Activated naive CD8-positive, alpha-beta T cell treated with anti-CD3 and anti-CD28 coated beads, Interleukin-2, amount 50 U/mL, for 24 hours (primary cell): ENCODE measurements at regions not wholly inside any gene's neighbourhood (a gene's known extent, or its start where the extent isn't known, plus 50 kb on each side); places are given as distances from the start of the nearest gene placed in this dataset.
"Not testable (repeated sequence)": the region's sequence is repeated elsewhere in the genome, so short reads cannot be mapped to it uniquely, and the experiment has no call there.

Experiments used
- ATAC-seq: fragments of 150-1000 bp; cut with Tn5 transposase; one replicate; pipeline ENCODE4 v1.10.0; 2021
- DNase-seq: peaks from one replicate; pipeline ENCODE4 v3.0.0; 2021
- H3K27ac Mint-ChIP-seq: one replicate; pipeline ENCODE4 v1.8.0; 2021; ENCODE audit warnings: mild to moderate bottlenecking, mixed read lengths
- H3K27me3 Mint-ChIP-seq: one replicate; pipeline ENCODE4 v1.8.0; 2021; ENCODE audit warnings: mixed read lengths
- H3K36me3 Mint-ChIP-seq: one replicate; pipeline ENCODE4 v1.8.0; 2021; ENCODE audit warnings: low read depth, mixed read lengths
- H3K4me1 Mint-ChIP-seq: one replicate; pipeline ENCODE4 v1.8.0; 2021; ENCODE audit warnings: mixed read lengths
- H3K4me3 Mint-ChIP-seq: one replicate; pipeline ENCODE4 v1.8.0; 2021; ENCODE audit warnings: mild to moderate bottlenecking, moderate library complexity, mixed read lengths
- H3K9me3 Mint-ChIP-seq: one replicate; pipeline ENCODE4 v1.8.0; 2021; ENCODE audit warnings: mixed read lengths

DNA sequence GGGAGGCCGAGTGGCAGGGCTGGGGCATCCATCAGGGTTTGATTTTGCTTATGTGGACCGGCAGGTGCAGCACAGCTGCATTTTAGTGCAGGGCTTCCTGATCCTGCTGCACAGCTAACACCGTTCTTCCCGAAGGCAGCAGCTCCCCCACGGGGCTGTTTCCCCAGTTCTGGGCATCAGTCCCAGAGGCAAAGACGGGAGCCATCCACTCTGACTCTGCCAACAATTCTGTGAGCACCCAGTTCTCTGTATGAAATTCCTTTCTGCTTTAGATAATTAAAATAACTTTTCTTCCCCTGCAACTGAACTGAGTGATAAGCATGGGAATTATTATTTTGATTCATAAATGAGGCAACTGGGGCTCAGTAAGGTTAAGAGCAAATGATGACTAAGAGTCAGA, 262.9 kb upstream of the ATP10A start:
- H3K36me3 Mint-ChIP-seq, result no peaks in the 10 kb centered on the region
- ATAC-seq, result no peak
- peaks cover 4% of the 10 kb centered on the region for H3K27me3 Mint-ChIP-seq
- H3K4me1 Mint-ChIP-seq, result no peaks in the 10 kb centered on the region
- DNase-seq, result no peak
- no peak overlapping the region for H3K27ac Mint-ChIP-seq
- H3K9me3 Mint-ChIP-seq, result no peaks in the 10 kb centered on the region
- H3K4me3 Mint-ChIP-seq, result no peak overlapping the region

DNA sequence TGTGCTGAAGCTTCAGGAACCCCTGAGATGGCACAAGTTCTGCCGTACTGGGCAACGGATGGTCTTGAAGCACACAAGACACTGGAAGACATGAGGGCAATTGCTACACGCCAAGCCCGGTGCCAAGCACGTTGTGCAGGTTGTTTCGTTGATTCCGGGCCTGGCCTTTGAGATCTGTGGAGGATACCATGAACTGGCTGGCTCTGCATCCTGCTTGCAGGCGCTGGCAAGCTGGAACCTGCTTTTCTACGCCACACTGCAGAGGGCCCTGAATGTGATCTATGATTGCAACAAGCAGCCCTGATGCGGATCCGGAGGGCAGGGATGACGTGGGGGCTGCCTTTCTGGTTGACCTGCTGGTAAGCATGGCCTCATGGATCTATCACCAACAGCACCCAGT, 262.5 kb upstream of the ATP10A start:
- H3K9me3 Mint-ChIP-seq, result no peaks in the 10 kb centered on the region
- no peak overlapping the region for H3K27ac Mint-ChIP-seq
- no peaks in the 10 kb centered on the region for H3K4me1 Mint-ChIP-seq
- DNase-seq, result no peak
- H3K4me3 Mint-ChIP-seq, result no peak overlapping the region
- ATAC-seq, result no peak
- H3K36me3 Mint-ChIP-seq, result no peaks in the 10 kb centered on the region
- H3K27me3 Mint-ChIP-seq, result peaks cover 4% of the 10 kb centered on the region

DNA sequence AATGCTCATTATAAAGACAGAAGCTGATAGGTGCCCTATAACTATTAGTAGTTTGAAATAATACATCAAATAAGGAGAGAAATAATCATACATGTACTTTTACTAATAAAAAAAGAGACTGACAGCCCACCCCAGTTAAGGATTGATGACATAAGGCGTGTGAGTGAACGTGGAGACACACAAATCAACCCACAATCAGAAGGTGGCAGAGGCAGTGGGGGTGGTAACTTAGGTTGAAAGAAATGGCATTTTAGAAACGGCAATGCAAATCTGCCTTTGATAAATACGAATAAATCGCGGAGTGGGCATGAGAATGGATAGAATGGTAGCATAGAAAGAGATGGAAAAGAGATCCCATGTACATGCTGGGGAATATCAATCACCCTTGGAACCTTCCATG, 256.2 kb upstream of the ATP10A start:
- DNase-seq, result no peak
- Mint-ChIP-seq H3K27ac (no peak overlapping the region), H3K4me3 (no peak overlapping the region), H3K27me3 (no peaks in the 10 kb centered on the region), H3K9me3 (no peaks in the 10 kb centered on the region), H3K4me1 (no peaks in the 10 kb centered on the region), H3K36me3 (no peaks in the 10 kb centered on the region)
- ATAC-seq, result no peak

DNA sequence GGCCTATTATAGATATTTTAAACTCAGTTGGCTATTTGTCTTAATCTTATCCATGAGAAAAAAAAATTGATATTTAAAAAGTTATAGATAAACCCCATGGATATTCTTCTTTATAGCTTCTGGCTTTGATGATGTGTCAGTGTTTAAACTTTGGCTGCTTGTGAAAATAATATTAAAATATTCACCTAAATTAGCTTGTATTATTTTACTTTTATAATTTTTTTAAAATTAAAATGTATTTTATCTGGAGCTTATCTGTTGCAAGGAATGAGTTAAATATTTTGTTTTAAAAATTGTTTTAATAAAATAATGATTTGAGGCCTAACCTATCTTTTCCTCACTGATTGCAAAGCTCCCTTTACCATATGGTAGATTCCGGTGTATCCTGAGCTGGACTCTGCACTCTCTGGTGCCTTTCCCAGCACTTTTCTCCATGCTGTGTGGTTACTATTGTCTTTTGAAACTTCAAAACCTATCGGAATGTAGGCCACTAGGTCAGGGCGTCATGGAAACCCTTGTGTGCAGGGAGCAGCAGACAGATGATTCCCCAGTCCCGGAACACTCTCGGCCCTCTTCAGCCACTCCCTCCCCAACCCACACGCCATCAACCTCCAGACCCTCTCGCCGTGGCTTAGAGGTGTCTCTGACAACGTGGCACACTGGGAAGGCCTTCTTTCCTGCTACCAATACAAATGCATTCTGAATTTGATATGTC, 252.3 kb upstream of the ATP10A start:
- Mint-ChIP-seq H3K4me1 (no peaks in the 10 kb centered on the region), H3K9me3 (no peaks in the 10 kb centered on the region), H3K27me3 (no peaks in the 10 kb centered on the region), H3K4me3 (no peak overlapping the region), H3K27ac (no peak overlapping the region), H3K36me3 (no peaks in the 10 kb centered on the region)
- no peak for DNase-seq
- ATAC-seq, result no peak

DNA sequence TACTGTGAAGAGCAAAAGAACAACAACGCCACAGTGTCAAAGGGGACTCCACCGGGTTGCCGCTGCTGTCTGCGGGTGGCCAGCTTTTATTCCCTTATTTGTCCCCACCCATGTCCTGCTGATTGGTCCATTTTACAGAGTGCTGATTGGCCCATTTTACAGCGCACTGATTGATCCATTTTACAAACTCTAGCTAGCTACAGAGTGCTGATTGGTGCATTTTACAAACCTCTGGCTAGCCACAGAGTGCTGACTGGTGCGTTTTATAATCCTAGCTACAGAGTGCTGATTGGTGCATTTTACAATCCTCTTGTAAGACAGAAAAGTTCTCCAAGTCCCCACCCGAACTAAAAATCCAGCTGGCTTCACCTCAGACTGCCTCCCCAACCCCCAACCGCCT, 251.0 kb upstream of the ATP10A start:
- H3K27ac Mint-ChIP-seq, DNase-seq, ATAC-seq, H3K4me3 Mint-ChIP-seq, H3K27me3 Mint-ChIP-seq, H3K4me1 Mint-ChIP-seq, H3K36me3 Mint-ChIP-seq, H3K9me3 Mint-ChIP-seq: not testable (repeated sequence)

DNA sequence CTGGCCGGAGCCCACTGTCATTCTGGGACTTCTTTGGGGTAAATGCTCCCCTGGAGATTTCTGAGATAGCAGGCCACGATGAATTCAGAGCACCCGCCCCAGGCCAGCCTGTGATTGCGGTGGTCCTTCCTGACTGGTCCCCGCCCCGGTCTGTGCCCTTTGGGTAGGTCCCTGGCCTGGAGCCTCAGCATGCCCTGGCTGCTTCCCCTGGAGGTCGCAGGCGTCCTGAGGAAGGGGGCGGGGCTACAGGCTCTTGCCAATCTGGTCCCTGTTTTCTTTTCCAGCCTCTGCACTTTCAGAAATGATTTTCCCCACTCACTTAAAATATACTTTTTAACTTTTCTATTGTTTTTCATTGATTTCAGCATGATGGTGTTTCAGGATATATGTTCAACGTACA, 250.2 kb upstream of the ATP10A start:
- Mint-ChIP-seq H3K27ac (no peak overlapping the region), H3K9me3 (no peaks in the 10 kb centered on the region), H3K4me1 (no peaks in the 10 kb centered on the region), H3K4me3 (no peak overlapping the region), H3K36me3 (no peaks in the 10 kb centered on the region), H3K27me3 (no peaks in the 10 kb centered on the region)
- no peak for DNase-seq
- no peak for ATAC-seq

DNA sequence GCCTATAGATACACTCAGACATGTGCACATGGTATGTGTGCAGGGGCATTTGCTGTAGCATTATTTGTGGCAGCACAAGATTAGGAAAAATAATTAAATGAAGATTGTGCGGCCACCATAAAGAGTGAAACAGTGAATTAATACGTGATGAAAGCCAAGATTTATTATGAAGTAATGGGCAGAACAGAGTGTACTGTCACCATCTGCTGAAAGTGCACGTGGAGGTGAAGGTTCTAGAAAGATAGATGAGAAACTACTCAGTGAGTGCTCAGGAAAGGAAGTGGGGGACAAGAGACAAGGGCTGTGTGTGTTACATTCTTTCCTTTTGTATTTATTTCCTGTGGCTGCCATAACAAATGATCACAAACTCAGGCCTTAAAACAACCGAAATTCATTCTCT, 246.1 kb upstream of the ATP10A start:
- DNase-seq (no peak), ATAC-seq (no peak)
- Mint-ChIP-seq H3K27me3 (no peaks in the 10 kb centered on the region), H3K4me3 (no peak overlapping the region), H3K4me1 (no peaks in the 10 kb centered on the region), H3K36me3 (no peaks in the 10 kb centered on the region), H3K27ac (no peak overlapping the region), H3K9me3 (peaks cover 8% of the 10 kb centered on the region)

DNA sequence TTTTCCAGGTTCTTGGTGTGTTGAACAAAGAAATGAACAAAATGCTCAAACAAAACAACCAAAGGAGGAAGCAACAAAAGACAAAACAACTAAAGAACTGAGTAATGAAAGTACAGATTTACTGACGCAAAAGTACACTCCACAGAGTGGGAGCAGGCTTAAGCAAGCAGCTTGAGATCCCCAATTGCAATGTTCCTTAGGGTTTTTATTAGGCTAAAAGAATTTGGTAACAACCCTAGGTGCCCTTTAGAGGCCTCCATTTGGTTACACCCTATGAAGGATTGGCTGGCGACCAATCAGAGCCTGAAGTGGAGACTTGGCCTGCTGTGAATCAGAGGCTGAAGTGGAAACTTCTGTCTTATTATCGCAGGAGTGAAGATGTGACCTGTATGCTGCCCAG, 243.4 kb upstream of the ATP10A start:
- ATAC-seq, result no peak
- H3K36me3 Mint-ChIP-seq, result no peaks in the 10 kb centered on the region
- peaks cover 8% of the 10 kb centered on the region for H3K9me3 Mint-ChIP-seq
- no peak overlapping the region for H3K4me3 Mint-ChIP-seq
- H3K27me3 Mint-ChIP-seq, result peaks cover 6% of the 10 kb centered on the region
- no peak overlapping the region for H3K27ac Mint-ChIP-seq
- no peak for DNase-seq
- H3K4me1 Mint-ChIP-seq, result peaks cover 2% of the 10 kb centered on the region

DNA sequence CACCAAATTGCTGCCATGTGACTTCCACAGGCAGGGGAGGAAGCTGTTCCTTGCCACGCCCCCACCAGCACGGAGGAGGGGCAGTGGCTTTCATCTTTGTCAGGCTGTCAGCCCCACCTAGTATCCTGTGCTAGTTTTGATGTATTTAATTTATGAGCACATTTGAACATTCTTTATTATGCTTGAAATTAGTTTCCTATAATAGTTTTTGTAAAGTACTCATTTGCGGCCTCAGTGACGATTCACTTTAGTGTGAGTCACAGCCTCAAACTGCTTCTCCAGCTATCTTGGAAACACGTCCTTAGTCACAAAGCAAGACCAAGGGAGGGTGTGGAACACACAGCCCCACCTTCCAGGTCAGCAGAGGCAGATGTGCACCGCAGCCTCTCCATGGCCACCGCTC, 239.9 kb upstream of the ATP10A start:
- no peak overlapping the region for H3K4me3 Mint-ChIP-seq

DNA sequence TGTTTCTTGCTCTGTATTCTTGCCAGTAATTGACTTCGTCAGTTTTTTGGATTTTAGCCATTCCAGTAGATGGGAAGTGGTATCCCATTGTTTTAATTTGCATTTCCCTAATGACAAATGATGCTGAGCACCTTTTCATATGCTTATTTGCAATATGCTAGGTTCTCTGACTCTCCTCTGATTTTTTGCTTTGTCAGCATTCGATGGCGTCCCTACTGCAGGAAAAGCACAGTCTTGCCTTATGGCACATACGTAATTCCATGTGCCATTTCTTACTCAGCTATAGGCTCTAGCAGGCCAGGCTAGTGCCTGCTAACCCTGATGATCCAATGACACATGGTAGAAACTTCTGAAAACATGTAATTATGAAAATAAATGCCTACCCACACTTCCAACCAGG, 239.2 kb upstream of the ATP10A start:
- Mint-ChIP-seq H3K36me3 (no peaks in the 10 kb centered on the region), H3K27ac (no peak overlapping the region), H3K4me1 (peaks cover 2% of the 10 kb centered on the region), H3K27me3 (peaks cover 6% of the 10 kb centered on the region), H3K9me3 (peaks cover 8% of the 10 kb centered on the region), H3K4me3 (no peak overlapping the region)
- no peak for DNase-seq
- ATAC-seq, result no peak

More for the DNA sequence above, 239.9 kb upstream of the ATP10A start:
- Mint-ChIP-seq H3K27ac (no peak overlapping the region), H3K36me3 (no peaks in the 10 kb centered on the region), H3K9me3 (peaks cover 8% of the 10 kb centered on the region), H3K27me3 (peaks cover 6% of the 10 kb centered on the region), H3K4me1 (peaks cover 2% of the 10 kb centered on the region)
- no peak for DNase-seq
- ATAC-seq, result no peak

DNA sequence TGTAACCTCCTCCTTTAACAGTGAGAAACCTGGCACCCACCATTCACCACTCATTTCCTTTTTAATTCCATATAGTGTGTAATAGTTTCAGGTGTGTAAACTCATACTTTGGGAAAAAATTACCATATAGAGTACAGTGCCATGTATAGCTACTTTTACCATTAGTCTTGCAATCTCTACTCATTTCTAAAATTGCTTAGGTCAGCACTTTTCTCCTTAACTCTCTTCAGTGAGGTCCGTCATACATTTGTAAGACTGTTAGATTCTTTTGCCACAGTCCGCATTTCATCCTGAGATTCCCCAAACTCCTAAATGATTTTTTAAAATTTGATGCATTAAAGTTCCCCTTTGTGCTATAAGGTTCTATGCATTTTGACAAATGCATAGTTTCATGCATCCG, 238.3 kb upstream of the ATP10A start:
- Mint-ChIP-seq H3K27ac (no peak overlapping the region), H3K9me3 (peaks cover 3% of the 10 kb centered on the region), H3K4me3 (no peak overlapping the region), H3K27me3 (peaks cover 6% of the 10 kb centered on the region), H3K36me3 (no peaks in the 10 kb centered on the region), H3K4me1 (peaks cover 2% of the 10 kb centered on the region)
- DNase-seq (no peak), ATAC-seq (no peak)

DNA sequence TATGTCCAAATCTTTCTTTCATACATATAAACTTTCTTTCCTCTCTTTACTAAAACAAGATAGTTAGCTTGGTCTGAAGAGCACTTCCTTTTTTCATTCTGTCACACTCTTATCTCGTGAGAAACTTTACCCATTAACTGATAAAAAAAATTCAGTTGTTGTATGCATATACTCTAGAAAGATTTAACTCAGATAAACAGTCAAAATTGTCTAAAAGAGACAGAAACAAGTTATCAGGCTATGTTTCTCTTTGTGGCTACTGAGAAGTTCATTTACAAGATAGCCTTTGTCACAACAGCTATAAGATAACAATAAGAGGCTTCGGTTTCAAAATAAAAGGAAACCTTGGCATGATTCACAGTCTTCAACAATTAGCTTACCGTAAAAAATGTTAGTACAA, 235.7 kb upstream of the ATP10A start:
- Mint-ChIP-seq H3K4me3 (no peak overlapping the region), H3K9me3 (no peaks in the 10 kb centered on the region), H3K36me3 (no peaks in the 10 kb centered on the region), H3K27me3 (peaks cover 8% of the 10 kb centered on the region), H3K4me1 (peaks cover 2% of the 10 kb centered on the region), H3K27ac (no peak overlapping the region)
- ATAC-seq (no peak), DNase-seq (no peak)

DNA sequence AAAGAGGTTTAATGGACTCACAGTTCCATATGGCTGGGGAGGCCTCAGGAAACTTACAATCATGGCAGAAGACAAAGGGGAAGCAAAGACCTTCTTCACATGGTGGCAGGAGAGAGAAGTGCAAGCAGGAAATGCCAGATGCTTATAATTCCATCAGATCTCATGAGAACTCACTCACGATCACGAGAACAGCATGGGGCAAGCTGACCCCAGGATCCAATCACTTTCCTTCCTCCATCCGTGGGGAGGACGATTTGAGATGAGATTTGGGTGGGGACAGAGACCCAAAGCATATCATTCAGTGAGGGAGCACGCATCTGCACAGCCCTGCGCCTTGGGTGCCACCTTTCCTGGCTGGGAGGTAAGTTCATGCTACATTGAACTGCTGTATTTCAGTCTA, 234.1 kb upstream of the ATP10A start:
- no peaks in the 10 kb centered on the region for H3K4me1 Mint-ChIP-seq
- no peak for DNase-seq
- H3K36me3 Mint-ChIP-seq, result no peaks in the 10 kb centered on the region
- H3K9me3 Mint-ChIP-seq, result no peaks in the 10 kb centered on the region
- H3K27ac Mint-ChIP-seq, result no peak overlapping the region
- peaks cover 4% of the 10 kb centered on the region for H3K27me3 Mint-ChIP-seq
- H3K4me3 Mint-ChIP-seq, result no peak overlapping the region
- no peak for ATAC-seq

DNA sequence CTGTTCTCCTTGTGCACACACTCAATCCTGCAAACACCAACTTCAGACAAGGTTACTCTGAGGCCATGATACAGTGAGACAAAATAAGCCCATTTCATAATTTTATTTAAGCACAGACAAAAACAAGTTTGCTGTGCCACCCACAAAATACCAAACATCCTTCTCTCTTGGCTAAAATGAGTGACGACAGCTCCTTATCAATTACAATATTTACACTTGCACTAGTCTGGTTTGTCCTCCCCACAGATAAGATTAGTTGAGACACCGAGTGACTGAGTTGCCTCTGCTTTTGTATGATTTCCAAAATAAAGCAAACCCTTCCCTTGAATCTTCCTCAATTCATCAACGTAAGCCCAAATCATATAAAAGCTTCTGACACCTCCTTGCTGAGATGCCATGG, 233.5 kb upstream of the ATP10A start:
- H3K4me1 Mint-ChIP-seq, result no peaks in the 10 kb centered on the region
- no peak for DNase-seq
- H3K27ac Mint-ChIP-seq, result no peak overlapping the region
- peaks cover 5% of the 10 kb centered on the region for H3K27me3 Mint-ChIP-seq
- H3K4me3 Mint-ChIP-seq, result no peak overlapping the region
- no peaks in the 10 kb centered on the region for H3K36me3 Mint-ChIP-seq
- ATAC-seq, result no peak
- no peaks in the 10 kb centered on the region for H3K9me3 Mint-ChIP-seq

DNA sequence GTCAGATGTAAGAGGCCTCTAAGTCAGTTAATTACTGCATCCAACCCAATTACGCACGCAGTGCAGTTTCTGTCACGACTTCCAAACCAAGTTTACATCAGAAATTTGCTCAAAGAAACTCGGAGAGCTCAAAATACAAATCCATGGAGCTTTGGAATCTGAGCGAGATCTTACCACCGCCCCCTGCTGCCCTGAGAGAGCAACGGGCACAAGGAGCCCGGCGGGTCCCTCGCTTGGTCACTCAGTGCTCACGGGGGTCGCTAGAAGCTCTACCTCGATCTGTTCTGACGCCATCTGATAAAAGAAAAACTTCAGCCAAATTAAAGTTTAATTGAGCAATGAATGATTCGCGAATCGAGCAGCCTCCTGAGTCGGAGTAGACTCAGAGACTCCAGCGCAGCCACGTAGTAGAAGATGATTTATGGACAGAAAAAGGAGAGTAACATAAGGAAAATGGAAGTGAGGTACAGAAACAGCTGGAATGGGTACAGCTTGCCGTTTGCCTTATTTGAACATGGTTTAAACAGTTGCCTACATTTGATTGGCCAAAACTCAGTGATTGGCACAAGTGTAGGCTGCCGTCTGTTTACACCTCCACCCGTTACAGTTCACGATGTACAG, 232.7 kb upstream of the ATP10A start:
- no peaks in the 10 kb centered on the region for H3K4me1 Mint-ChIP-seq
- H3K9me3 Mint-ChIP-seq, result no peaks in the 10 kb centered on the region
- ATAC-seq (no peak), DNase-seq (no peak)
- H3K27me3 Mint-ChIP-seq, result peaks cover 9% of the 10 kb centered on the region
- H3K4me3 Mint-ChIP-seq, result no peak overlapping the region
- H3K36me3 Mint-ChIP-seq, result no peaks in the 10 kb centered on the region
- H3K27ac Mint-ChIP-seq, result no peak overlapping the region

DNA sequence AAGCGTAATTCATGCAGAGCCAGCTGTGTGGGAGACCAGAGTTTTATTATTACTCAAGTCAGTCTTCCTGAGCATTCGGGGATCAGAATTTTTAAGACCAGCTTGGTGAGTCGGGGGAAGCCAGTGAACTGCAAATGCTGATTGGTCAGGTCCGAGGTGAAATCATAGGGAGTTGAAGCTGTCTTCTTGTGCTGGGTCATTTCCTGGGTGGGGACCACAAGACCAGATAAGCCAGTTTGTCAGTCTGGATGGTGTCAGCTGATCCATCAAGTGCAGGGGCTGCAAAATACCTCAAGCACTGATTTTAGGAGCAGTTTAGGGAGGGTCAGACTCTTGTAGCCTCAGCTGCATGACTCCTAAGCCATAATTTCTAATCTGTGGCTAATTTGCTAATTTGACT, 228.1 kb upstream of the ATP10A start:
- Mint-ChIP-seq H3K9me3 (no peaks in the 10 kb centered on the region), H3K4me1 (no peaks in the 10 kb centered on the region), H3K27me3 (peaks cover 9% of the 10 kb centered on the region), H3K27ac (no peak overlapping the region), H3K4me3 (no peak overlapping the region), H3K36me3 (no peaks in the 10 kb centered on the region)
- no peak for DNase-seq
- ATAC-seq, result no peak
